NCI-H774 (cell line): ENCODE measurements at regions not wholly inside any gene's neighbourhood (a gene's known extent, or its start where the extent isn't known, plus 50 kb on each side); places are given as distances from the start of the nearest gene placed in this dataset.
"Not testable (repeated sequence)": the region's sequence is repeated elsewhere in the genome, so short reads cannot be mapped to it uniquely, and the experiment has no call there.

Experiments
- DNase-seq: peaks from one replicate; lab custom pipeline; 2025; lab: John Stamatoyannopoulos, UW

DNA sequence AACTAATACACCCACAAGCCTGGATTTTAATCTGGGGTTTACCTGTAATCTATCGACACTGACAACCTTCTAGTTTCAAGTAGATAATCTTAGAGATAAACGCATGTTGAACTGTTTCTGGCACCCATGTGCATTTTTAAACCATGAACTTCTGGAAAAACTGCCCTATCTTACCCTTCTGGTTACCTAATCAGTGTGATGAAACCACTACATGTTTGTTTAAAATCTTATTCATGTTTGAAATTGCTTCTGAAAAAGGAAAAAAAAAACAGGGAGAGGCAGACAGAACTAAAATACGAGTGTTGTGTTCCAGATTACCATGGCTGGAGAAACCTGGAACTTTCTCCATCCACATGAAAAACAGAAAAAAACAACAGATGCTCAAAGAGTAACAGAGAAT, 139.3 kb downstream of the MID1IP1 start:
- no peak for DNase-seq

DNA sequence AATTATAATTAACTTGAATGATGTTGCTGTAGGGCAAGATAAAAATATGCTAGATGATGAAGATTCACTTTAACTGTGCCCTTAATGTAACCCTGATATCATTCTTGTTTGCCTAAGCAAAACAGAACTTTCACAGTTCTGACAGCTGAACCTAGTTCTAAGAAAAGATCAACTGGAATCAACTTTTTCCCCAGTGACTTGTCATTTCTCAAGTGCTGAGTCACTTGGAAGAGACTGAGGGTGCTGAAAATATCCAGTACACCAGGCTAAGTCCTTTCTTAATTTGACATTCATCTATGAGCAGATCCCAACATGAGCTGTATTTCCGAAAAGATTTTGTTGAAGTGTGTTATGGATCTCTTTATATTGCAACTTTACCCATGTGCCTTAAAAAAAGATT, 140.4 kb downstream of the MID1IP1 start:
- no peak for DNase-seq

DNA sequence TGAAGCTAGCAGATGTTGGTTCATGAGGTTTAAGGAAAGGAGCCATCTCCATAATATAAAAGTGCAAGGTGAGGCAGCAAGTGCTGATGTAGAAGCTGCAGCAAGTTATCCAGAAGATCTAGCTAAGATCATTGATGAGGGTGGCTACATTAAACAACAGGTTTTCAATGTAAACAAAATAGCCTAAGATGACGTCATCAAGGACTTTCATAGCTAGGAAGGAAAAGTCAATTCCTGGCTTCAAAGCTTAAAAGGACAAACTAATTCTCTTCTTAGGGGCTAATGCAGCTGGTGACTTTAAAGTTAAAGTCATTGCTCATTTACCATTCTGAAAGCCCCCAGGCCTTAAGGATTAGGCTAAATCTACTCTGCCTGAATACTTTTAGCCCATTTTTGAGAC, 141.9 kb downstream of the MID1IP1 start:
- no peak for DNase-seq

DNA sequence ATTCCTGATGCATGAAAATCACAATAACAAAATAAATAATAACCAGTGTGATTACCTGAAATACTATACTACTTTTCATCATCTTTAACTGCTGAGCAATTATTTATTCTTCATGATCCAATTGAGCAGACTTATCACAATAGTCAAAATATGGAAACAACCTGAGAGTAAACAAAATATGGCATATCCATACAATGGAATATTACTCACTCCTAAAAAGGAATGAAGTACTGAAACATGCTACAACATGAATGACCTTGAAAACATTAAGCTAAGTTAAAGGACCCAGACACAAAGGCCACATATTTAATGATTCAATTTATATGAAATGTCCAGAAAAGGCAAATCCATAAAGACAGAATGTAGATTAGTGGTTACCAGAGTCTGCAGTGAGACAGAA, 146.8 kb downstream of the MID1IP1 start:
- DNase-seq = no peak

DNA sequence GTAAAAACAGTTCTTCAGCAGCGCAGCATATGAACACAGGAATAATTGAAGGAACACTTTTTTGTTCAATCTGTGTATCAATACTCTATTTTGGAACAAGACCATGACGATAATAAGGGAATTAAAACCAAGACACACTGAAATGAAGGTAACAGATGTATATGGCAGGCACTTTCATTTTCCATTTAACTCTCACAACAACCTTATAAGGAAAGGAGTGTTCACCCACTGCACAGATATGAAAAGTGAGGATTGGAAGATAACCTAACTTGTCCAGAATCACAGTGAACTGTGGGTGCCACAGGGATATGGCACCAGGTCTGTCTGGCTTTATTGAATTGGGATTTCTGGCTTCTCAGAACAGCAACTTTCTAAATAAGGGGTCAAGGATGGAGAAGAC, 153.3 kb downstream of the MID1IP1 start:
- no peak for DNase-seq

DNA sequence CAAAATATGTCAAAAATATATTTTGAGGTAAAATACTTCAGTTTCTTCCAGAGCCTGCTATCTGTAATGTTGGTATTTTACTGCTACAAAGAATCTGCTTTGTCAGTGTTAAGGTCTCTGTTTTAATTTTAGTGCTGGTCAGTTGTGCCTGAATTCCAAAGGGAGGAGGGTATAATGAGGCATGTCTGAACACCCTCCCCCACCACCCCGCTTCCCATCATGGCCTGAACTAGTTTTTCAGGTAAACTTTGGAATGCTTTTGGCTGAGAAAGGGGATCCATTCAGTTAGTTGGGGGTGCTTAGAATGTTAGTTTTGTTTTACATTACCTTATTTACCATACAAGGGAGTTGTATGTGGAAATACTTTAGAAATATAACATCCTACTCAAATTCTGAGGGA, 158.5 kb downstream of the MID1IP1 start:
- DNase-seq = no peak

DNA sequence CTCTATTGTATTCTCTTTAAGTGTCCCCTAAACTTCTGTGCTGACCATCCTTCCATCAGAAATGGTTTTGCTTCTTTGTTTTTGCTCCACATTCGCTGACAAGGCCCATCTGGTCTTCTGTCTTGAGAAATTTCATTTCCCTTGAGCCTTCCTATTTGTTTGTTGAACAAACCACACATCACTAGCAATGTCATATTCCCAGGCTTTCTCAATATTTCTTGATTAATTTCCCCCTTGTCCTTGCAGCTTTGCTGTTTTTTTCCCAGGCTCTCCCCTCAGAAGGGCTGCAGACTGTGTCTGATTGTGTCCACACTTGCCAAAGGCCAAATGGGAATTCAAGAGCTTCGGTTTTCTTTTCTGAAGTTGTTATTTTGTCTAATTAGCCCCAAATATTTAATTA, 158.9 kb downstream of the MID1IP1 start:
- no peak for DNase-seq

DNA sequence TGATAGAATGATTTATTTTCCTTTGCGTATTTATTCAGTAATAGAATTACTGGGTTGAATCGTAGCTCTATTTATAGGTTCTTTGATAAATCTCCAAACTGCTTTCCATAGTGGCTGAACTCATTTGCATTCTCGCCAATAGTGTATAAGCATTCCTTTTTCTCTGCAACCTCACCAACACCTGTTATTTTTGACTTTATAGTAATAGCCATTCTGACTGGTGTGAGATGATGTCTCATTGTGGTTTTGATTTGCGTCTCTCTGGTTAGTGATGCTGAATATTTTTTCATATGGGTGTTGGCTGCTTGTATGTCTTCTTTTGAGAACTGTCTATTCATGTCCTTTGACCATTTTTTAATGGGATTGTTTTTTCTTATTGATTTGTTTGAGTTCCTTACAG, 160.7 kb downstream of the MID1IP1 start:
- DNase-seq = no peak

DNA sequence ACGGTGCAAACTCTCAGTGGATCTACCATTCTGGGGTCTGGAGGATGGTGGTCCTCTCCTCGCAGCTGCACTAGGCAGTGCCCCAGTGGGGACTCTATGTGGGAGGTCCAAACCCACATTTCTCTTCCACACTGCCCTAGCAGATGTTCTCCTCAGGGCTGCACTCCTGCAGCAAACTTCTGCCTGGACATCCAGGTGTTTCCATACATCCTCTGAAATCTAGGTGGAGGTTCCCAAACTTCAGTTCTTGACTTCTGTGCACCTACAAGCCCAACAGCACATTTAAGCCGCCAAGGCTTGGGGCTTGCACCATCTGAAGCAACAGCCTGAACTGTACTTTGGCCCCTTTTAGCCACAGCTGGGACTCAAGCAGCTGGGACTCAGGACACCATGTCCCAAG, 162.0 kb downstream of the MID1IP1 start:
- DNase-seq = not testable (repeated sequence)

DNA sequence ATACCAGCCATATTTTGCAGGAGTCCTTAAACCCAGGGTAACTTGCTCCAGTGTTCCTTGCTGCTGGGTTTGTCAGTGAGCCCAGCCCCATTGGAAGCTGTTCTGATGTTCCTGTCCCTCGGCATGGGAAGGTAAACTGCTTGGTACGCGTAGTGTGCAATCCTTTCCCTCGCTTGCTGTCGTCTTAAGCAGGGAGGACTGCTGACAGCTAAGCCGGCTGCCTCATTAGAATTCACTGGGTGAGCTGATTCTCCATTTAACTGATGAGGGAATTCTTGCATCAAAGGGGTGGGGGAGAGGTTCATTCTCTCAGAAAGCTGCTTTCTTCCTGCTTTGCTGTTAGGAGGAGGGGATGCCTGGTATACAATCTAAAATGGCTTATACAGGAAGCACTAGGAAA, 164.6 kb downstream of the MID1IP1 start:
- DNase-seq = no peak

DNA sequence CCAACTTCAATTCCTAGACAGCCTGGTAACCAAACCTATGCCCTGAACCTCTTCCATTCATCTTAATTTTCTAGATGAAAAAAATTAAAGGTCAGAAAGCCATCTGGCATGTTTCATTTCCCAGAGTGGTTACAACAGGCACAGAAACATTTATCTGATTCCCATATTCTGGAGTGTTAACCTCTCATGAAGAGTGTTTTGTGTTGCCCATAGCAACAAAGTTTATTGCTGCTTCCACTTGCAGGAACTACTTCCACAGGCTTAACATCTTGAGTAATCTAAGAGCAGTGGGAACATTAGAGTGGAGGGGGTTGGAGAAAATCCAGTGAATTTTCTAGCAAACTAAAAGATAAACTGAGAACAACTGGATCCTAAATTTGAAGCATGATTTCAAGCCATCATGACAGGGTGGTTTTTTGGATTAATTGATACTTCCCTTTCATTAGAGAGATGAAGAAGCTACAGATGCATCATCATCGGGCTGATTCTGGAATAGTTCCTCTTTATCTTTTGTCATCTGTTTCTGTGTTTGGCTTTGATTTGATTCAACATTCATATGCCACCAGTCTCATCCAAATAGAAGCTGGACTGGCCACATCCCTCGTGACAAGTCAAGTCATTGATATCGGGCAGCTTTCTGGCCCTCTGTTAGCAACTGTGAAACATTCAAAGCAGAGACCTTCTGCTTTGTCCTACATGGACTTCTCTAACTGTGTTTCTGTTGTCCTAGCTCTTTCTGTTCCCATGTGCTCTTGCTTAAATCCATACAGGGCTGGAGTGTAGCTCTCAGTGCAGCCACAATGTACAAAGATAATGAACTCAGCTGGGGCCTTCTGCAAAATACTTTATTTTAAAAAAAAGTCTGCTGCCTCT, 167.3 kb downstream of the MID1IP1 start:
- DNase-seq = no peak

DNA sequence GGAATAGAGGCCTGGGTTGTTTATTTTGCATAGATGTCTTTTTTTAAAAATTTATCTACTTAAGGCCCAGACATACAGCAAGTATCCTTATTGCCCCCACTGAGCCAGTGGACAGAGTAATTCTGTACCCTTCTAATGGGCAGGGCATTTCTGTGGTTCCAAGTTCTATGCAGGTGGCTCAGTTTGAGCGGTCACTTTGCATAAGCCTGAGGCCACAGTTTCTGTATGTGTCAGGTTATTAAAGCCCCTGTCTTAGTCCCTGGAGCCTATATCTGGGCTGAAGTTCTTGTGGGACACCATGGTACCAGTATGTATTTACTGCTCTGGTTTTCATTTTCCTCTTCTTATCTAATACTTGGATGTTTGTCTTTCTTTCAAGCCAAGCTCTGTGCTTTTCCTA, 168.8 kb downstream of the MID1IP1 start:
- DNase-seq = no peak

DNA sequence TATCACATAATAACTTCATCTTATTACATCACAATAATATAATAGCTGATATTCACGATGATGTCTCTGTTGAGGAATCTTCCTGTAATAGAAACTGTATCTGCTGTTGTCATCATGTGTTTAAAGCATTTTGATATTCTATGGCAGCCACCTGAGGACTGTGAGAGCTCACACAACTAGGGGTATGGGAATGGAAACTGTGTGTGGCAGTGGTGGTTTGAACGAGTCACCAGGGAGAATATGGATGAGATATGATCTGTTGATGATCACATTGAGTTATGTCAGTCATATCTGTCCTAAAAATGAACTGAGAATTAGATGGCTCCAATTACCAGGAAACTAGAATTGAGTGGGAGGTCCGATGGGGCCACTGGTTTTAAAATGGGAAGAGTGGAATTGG, 169.6 kb downstream of the MID1IP1 start:
- no peak for DNase-seq

DNA sequence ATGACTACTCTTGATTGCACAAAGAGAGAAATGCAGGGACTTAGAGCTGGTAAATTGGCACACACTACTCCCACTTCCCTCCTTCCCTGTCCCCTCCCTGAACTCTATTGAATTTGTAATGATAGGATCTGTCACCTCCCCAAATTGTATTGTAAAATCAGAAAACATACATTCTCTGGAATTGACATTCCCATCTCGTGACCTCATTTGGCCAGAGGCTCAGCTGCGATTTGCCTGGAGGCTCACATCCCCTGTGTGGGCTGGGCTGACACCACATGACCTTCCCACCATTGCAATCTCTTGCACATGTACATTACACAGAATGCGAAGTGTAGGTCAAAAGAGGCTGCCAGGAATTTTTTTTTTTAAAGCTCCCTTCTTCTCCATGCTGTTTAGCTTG, 172.1 kb downstream of the MID1IP1 start:
- DNase-seq = no peak

DNA sequence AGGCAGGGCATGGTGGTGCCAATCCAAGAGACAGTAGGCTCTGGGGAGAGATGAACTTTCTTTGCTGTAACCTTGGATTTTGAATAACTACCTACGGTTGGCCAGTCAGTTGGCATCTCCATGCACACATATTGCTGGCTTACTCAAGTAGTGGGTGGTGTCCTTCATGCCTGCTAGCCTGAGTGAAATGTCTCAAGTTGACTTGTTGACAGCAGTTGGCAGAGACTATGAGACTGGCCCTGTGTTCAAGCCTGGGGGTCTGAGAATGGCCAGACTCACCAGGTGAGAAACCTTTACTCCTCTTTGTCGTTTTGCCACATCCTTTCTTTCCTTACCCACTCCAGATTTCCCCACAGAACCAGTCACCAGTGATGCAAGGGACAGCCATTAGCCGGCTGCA, 173.3 kb downstream of the MID1IP1 start:
- DNase-seq = no peak

DNA sequence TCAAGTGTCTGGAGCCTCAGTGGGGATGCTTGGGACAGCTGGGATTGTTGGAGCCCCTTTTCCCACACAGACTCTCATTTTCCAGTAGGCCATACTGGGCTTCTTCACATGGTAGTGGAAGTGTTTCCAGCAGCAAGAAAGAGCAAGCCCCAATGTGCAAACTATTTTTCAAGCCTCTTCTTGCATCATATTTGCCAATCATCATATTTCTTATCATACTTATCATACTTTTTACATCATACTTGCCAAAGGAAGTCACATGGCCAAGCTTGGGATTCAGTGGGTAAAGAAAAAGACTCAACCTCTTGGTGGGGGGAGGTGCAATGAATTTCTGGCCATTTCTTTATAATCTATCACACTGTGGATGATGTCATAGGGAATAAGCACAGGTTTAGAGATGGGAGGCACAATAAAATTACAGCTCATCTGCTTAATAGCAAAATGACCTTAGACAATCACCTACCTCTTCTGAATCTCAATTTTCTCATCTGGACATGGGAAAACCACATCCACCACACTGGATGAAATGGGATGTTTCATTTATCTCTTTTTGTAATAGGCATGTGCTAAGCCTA, 174.2 kb downstream of the MID1IP1 start:
- no peak for DNase-seq

DNA sequence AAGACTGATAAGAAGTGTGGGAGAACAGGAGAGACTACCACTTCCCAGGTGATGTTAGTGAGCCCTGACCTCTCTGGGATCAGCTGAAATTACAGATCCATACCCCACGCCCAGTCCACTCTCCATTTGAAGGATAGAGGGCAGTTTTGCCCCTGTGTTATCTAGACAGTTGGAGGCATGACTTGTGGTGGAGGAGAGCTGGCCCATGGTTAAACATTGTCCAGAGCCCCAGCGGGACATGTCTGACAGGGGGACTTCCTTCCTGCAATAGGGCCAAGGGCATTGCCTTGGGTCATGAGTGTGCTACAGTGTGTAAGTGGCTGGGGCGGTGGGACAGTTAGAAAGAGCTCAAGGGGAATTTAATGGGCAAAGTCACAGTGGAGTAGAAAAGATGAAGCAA, 181.1 kb downstream of the MID1IP1 start:
- DNase-seq = no peak

DNA sequence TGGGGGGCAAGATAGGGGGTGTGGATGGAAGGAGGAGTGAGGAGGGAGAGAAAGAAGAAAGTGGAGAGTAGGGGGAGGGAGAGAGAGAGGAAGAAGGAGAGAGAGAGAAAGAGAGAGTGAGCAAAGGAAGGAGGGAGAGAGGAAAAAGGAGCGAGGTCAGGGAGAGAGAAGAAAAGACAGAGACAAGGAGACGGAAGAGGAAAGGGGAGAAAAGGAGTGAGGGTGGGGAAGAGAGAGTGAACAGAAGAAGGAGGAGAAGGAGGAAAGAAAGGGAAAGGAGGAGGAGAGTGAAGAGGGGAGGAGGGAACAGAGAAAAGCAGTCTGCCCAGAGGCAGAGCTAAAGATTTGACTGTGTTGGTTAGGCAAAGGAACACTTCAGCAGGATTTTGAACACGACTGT, 181.6 kb downstream of the MID1IP1 start:
- DNase-seq = no peak

DNA sequence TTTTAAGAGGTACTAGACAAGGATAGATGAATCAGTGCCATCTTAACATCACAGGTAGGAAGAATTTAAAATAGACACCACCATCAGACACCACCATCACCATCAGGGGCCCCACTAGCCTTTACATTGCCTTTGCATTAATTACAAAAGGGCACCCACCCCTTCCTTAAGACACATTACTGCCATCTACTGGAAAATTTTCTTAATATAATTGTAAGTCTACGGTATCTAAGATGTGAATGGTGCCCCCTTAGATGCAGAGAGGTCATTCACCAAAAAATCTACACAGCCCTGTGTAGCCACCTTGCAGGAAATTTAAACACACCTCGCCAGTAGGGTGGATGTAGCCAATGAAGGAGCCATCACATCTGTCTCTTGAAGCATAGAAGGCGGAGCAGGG, 184.1 kb downstream of the MID1IP1 start:
- no peak for DNase-seq

DNA sequence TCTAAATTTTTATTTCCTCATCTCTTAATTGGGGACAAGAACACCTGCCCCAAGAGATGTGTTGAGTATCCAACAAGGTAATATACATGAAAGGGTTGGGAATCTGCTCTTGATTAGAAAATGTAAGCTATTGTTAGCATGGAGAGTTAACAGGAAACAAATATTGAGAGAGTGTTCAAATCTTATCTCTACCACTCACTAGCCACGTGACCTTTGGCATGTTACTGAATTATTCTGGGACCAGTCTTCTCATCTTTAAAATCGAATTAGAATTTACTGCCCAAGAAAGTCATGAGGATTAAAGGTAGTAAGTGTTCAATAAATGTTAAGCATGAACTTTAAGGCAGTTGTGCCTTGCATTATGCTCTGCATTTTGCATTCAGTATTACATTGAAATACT, 184.7 kb downstream of the MID1IP1 start:
- DNase-seq = no peak

DNA sequence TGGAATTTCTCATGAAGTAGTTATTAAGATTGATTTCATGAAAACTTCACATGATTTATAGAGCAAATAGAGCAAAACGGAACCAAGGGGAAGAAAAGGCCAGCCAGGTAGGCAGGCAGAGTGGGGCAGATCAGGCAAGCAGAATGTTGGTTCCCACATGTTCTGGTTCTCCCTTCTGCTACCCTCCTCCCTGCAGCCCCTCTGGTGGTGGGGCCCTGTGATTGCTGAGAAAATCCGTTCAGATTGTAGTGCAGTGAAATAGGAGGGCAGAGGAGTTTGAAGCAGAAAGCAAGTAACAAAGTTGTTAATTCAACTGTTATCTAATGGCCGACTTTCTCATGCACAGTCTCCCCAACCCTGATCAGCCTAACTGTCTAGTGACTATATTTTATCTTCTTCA, 185.3 kb downstream of the MID1IP1 start:
- no peak for DNase-seq

DNA sequence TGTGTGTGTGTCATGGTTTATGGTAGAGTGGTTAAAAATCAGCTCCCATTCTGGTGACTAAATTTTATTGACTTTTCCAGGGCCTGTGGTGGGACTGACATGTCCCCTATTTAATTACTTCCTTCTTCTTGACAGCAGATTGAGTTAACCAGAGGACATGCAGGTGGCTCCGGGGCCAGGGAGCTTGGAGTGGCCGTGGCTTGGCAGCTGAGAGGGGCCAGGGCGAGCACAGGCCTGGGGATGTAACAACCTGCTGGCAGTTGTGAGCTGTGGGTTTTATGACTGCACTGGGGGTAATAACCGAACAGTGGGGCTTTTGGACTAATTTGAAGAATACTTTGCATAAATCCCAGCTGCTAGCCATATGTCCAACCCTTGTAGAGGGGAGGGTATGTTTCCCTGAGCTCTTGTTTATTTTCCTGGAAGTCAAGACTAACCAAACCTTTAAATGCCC, 186.0 kb downstream of the MID1IP1 start:
- DNase-seq = no peak

DNA sequence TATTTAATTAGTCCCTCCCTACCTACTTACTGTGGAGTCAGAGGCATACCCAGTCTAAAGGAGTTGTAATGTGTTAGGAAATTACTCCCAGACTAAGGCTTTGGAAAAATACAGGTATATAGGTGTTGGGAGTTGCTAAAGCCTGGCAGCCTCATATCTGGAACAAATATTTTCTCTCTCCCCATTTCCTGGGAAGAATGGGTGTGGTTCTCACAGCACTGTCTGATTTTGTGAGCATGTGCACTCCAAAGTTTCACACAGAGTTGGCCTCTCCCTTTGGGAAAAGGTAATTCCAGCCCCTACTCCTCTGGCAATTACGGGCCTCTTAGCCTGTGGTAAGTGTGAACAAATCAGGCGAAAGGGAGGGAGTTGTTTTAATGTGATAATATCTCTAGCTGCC, 187.0 kb downstream of the MID1IP1 start:
- no peak for DNase-seq

DNA sequence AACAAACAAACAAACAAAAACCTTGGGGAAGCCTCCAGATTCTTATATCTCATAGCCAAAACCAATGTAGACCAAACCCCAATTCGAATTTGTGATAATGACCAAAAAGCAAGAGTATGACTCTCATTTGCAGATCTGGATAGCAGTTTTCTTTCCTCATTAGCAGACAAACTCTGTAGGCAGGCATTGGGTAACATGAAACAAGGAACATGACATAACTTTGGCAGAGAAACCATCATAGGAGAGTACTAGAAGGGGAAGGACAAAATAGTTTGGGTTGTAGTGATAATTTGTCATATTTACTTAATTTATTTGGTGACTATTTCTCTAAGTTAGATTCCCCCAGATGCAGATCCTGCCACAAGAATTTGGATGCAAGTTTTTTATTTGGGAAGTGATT, 187.8 kb downstream of the MID1IP1 start:
- no peak for DNase-seq
